NT2/D1 (cell line): ENCODE measurements at regions not wholly inside any gene's neighbourhood (a gene's known extent, or its start where the extent isn't known, plus 50 kb on each side); places are given as distances from the start of the nearest gene placed in this dataset.

Experiments
- DNase-seq: peaks from one replicate; pipeline ENCODE4 v3.0.0-alpha.2; 2011; ENCODE audit warnings: low read depth, low spot score
- H3K27me3 ChIP-seq: 2 replicates; pipeline ENCODE4 v1.6.0; 2011; ENCODE audit warnings: mild to moderate bottlenecking; ENCODE audit not compliant: insufficient read length, insufficient read depth
- H3K36me3 ChIP-seq: 2 replicates; pipeline ENCODE4 v1.6.1; 2011; ENCODE audit warnings: mild to moderate bottlenecking, low read length, mixed read lengths; ENCODE audit not compliant: insufficient read depth, insufficient read length
- H3K4me1 ChIP-seq: 2 replicates; pipeline ENCODE4 v1.5.1; 2011; ENCODE audit not compliant: insufficient read depth, insufficient read length
- H3K4me3 ChIP-seq: 2 replicates; pipeline ENCODE4 v1.5.1; 2011; ENCODE audit warnings: low read depth; ENCODE audit not compliant: insufficient read length
- H3K9ac ChIP-seq: 2 replicates; pipeline ENCODE4 v1.6.0; 2011; ENCODE audit warnings: low read depth; ENCODE audit not compliant: insufficient read length
- H3K9me3 ChIP-seq: 2 replicates; pipeline ENCODE4 v1.5.1; 2011; ENCODE audit warnings: mild to moderate bottlenecking, low read length; ENCODE audit not compliant: insufficient read depth
- SUZ12 ChIP-seq: IDR thresholded peaks from 2 replicates; pipeline ENCODE4 v1.6.1; 2011; ENCODE audit not compliant: insufficient read length, insufficient read depth; ENCODE audit errors: extremely low read depth
- YY1 ChIP-seq: IDR thresholded peaks from 2 replicates; pipeline ENCODE4 v1.6.1; 2011; ENCODE audit not compliant: insufficient read length, insufficient read depth
- ZNF274 ChIP-seq: IDR thresholded peaks from 2 replicates; pipeline ENCODE4 v1.6.1; 2011; ENCODE audit warnings: mild to moderate bottlenecking, low read depth, low read length

DNA sequence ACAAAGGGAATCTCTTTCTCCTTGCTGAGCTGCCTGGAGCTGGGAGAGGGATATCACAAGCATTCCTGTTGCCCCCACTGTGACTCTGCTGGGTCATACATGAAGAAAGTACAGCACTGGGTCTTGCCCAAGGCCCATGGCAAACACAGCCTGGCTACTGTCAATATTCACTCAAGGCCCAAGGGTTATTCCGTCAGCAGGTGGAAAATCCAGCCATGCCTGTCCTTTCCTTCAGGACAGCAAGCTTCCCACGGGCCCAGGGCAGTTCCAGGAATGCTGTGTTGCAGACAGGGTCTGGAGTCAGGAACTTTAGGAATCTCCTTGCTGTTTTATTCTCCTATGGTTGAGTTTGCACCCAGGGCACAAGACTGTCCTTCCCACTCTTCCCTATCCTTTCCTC, 106.8 kb downstream of the TNFSF13B start:
- Histone ChIP-seq H3K9ac (no peak overlapping the region), H3K27me3 (no peaks in the 10 kb centered on the region), H3K4me1 (no peaks in the 10 kb centered on the region), H3K9me3 (no peaks in the 10 kb centered on the region), H3K4me3 (no peak overlapping the region), H3K36me3 (no peaks in the 10 kb centered on the region)
- no peak for DNase-seq
- TF ChIP-seq SUZ12: no peak
- TF ChIP-seq ZNF274: no peak
- no peak for TF ChIP-seq YY1

DNA sequence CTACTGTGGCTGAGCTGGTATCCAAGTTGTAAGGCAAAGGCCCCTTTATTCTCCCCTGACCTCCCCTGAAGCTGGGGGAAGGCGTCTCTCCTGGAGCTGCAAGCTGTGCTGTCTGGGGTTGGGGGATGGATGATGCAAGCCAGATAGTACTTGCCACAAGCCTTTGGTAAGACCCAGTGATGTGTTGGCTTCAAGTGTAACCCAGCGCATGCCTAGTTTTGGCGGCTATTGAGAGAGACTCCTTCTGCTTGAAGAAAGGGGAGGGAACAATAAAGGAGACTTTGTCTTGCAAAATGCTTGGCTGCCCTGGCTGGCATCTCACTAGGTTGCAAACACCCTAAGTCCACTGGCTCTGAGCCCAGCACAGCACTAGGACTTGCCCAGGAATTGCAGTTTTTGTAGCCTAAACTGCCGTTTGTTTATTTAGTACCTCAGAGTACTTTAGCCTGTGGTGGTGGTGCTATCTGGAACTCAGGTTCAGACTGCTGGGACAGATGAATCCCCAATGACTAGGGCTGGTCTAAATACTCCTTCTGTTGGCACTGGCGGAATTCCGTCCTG, 108.2 kb downstream of the TNFSF13B start:
- Histone ChIP-seq H3K27me3 (no peaks in the 10 kb centered on the region), H3K36me3 (no peaks in the 10 kb centered on the region), H3K9me3 (no peaks in the 10 kb centered on the region), H3K9ac (no peak overlapping the region), H3K4me3 (no peak overlapping the region), H3K4me1 (no peaks in the 10 kb centered on the region)
- no peak for TF ChIP-seq YY1
- no peak for TF ChIP-seq ZNF274
- no peak for TF ChIP-seq SUZ12
- no peak for DNase-seq

DNA sequence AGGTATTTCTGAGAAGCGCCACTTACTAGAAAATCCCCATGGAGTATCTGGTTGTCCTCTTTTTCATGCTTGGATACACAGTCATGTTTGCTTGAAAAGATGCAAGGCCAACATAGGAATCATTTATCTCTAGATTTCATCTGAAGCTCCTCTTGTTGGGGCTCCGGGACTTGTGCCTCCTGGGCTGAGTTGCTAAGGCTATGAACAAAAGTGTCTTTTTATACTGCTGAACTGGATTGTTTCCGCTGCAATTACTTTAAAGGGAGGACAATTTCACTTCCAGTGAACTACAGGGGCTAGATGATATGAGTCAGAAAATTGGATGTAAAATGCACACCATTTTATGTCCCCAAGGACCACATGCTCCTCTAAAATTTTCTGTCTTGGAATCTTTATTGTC, 114.1 kb downstream of the TNFSF13B start:
- Histone ChIP-seq H3K36me3 (no peaks in the 10 kb centered on the region), H3K4me1 (no peaks in the 10 kb centered on the region), H3K9ac (no peak overlapping the region), H3K9me3 (no peaks in the 10 kb centered on the region), H3K27me3 (no peaks in the 10 kb centered on the region), H3K4me3 (no peak overlapping the region)
- TF ChIP-seq YY1: no peak
- TF ChIP-seq ZNF274: no peak
- no peak for TF ChIP-seq SUZ12
- no peak for DNase-seq

DNA sequence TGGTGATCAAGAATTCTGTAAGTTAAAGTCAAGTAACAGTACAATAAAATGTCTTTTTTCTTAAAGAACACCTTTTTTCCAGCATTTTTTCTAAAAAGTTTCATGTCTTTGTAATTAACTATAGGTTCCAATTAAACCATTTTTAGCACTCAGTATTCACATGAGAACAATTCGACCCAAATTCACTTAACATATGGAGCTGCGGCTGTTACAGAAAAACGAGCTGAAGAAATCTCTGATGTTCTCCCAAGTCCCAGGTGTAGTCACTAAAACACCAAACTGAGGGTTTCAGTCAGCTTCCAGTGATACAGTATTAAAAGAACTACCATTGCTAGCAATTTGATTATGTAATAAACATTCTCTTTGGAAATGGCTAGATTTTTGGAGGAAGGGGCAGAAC, 117.6 kb downstream of the TNFSF13B start:
- Histone ChIP-seq H3K36me3 (no peaks in the 10 kb centered on the region), H3K4me3 (no peak overlapping the region), H3K9me3 (no peaks in the 10 kb centered on the region), H3K4me1 (no peaks in the 10 kb centered on the region), H3K27me3 (no peaks in the 10 kb centered on the region), H3K9ac (no peak overlapping the region)
- TF ChIP-seq ZNF274 (no peak), SUZ12 (no peak), YY1 (no peak)
- DNase-seq: no peak

DNA sequence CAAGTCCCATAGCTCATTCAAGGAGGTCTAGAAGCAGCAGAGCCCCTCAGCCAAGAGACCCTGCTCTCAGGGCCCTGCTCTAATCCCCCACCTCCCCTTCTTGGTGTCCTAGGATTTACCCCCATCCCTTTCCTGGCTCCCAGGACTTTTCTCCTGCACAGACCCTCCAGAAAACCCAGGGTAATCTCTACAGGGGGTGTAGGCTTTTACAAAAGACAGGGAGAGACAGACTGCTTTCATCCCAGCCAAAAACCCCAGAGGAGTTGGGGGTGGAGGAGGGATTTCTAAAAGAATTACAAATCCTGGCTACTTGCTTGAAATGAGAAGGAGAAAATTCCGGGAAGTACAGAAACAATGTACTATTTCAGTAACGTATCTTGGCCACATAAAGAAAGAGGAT, 133.3 kb downstream of the TNFSF13B start:
- H3K9ac ChIP-seq: no peak overlapping the region
- no peaks in the 10 kb centered on the region for H3K9me3 ChIP-seq
- H3K27me3 ChIP-seq: no peaks in the 10 kb centered on the region
- H3K4me1 ChIP-seq: no peaks in the 10 kb centered on the region
- H3K36me3 ChIP-seq: no peaks in the 10 kb centered on the region
- no peak overlapping the region for H3K4me3 ChIP-seq
- TF ChIP-seq ZNF274: no peak
- no peak for TF ChIP-seq SUZ12
- no peak for TF ChIP-seq YY1
- peak; percentile 6 for DNase-seq

DNA sequence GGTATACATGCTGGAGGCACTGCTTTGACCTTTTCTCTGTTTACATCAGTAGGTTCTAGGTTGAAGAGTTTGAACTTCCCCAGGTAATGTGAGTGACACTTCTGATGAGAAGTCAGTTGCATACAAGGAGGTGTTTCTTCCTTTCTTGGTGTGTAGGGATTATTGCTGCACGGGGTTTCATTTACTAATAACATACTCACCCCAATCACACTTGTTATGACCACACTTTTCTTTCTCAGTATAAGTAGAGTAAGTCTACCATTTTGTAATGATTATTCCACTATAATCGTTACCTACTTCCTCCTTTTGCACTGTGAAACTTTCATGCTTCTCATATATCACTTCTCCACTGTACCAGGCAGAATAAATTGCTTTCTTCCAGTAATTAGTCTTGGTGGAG, 138.0 kb downstream of the TNFSF13B start:
- Histone ChIP-seq H3K4me3 (no peak overlapping the region), H3K36me3 (no peaks in the 10 kb centered on the region), H3K4me1 (no peaks in the 10 kb centered on the region), H3K9ac (no peak overlapping the region), H3K27me3 (no peaks in the 10 kb centered on the region), H3K9me3 (no peaks in the 10 kb centered on the region)
- no peak for DNase-seq
- TF ChIP-seq SUZ12 (no peak), ZNF274 (no peak), YY1 (no peak)

DNA sequence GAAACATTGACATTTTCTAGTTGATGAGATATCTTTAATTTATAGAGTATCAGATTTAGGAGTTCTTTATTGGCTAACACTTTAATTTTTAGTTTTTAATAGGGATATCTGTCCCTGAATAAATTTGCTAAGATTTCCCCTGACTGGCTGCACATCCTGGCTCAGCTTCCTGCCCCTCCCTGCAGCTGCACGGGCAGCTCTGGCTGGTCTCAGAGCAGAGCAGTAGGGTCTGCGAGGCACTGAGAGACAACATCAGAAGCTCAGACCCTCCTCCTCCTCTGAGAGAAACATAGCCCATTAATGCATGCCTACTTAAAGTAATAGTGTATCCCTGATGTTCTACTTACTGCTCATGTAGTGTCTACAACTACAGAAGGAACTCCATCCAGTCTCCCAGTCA, 139.2 kb downstream of the TNFSF13B start:
- Histone ChIP-seq H3K4me3 (no peak overlapping the region), H3K4me1 (no peaks in the 10 kb centered on the region), H3K9ac (no peak overlapping the region), H3K27me3 (no peaks in the 10 kb centered on the region), H3K9me3 (no peaks in the 10 kb centered on the region), H3K36me3 (no peaks in the 10 kb centered on the region)
- no peak for DNase-seq
- TF ChIP-seq ZNF274 (no peak), SUZ12 (no peak), YY1 (no peak)

DNA sequence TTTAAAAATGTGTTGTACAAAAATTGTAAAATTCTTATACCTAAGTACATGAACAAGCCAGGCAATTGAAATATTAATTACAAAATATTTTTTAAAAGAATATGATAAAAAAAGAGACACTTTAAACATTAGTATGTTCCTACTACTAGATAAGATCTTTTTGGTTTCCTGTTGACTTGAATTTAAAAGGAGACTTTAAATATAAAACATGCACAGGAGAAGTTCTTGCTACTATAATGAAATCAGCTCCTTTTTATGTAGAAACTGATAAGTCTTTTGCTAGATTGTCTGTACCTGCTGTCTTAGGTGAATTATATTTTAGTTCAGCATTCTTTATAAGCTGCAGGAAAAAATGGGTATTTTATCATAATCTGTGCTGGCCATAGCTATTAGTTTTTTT, 140.2 kb downstream of the TNFSF13B start:
- TF ChIP-seq ZNF274 (no peak), YY1 (no peak), SUZ12 (no peak)
- H3K27me3 ChIP-seq: no peaks in the 10 kb centered on the region
- H3K4me1 ChIP-seq: no peaks in the 10 kb centered on the region
- H3K9me3 ChIP-seq: no peaks in the 10 kb centered on the region
- H3K9ac ChIP-seq: no peak overlapping the region
- H3K36me3 ChIP-seq: no peaks in the 10 kb centered on the region
- DNase-seq: no peak
- no peak overlapping the region for H3K4me3 ChIP-seq
